ENCODE measurements at regions not wholly inside any gene's neighbourhood (a gene's known extent, or its start where the extent isn't known, plus 50 kb on each side); places are given as distances from the start of the nearest gene placed in this dataset.

DNA sequence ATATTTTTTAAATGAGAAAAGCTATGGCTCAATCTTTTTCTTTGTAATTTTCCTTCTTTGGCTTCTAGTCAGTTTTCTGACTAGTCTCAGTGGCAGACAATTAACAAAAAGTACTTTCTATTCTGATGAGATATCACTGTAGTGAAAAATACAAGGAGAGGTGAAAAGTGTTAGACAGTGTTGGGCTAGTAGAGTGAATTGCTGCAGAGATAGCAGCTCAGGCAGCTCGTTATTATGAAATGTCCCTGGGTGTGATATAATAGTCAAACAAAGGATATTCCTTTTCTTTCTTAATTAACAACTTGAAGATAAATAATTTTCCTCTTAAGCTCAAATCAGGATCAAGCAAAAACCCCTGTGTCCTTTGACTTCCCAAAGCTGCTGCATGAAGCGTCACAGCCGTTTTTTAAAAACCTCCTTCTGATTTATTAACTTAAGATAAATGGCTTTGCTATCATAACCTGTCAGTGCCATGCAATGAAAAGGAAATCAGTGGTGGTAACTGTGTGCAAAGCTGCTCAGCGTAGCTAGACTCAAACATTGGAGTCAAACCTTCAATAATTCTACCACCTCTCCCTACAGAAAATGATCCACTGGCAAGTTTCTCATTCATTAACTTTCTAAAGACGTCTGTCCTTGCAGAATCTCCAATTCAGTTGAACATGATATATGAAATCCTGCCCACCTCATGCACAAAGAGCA is 646.6 kb upstream of the PTBP2 start:
- TF ChIP-seq CTCF (IDR thresholded peaks at IDR 0.05; ENCODE audit: insufficient read depth, low read length) (no peak), POLR2AphosphoS5 (IDR thresholded peaks at IDR 0.05; ENCODE audit: low read depth) (no peak), GABPA (IDR thresholded peaks at IDR 0.05; ENCODE audit: low read depth) (no peak), REST (IDR thresholded peaks at IDR 0.05; ENCODE audit: insufficient replicate concordance, low read depth) (no peak), SPI1 (IDR thresholded peaks at IDR 0.05; ENCODE audit: borderline replicate concordance, low read depth) (no peak)
